IMR-90 (cell line): ENCODE measurements at regions not wholly inside any gene's neighbourhood (a gene's known extent, or its start where the extent isn't known, plus 50 kb on each side); places are given as distances from the start of the nearest gene placed in this dataset.

ENCODE experiments used
- ATAC-seq: fragments of 200-7000 bp; cut with Tn5 transposase; 2 replicates; pipeline ENCODE4 v1.9.1; 2020; ENCODE audit warnings: low read depth, mild to moderate bottlenecking, moderate library complexity
- BruUV-seq: library from RNA; stranded (reverse); fragments of 400-500 nt; replicated peaks from 2 replicates; lab custom pipeline; 2021; lab: Mats Ljungman, UMichigan
- CTCF ChIA-PET: fragments of 300-600 bp; formaldehyde crosslinking; extraction: SDS; loops from one replicate; lab custom pipeline; 2021; ENCODE audit warnings: antibody characterized with exemption; lab: Yijun Ruan, JAX
- POLR2A ChIA-PET: fragments of 300-600 bp; sonication (Branson Sonifier 250); formaldehyde crosslinking; loops from one replicate; lab custom pipeline; 2022; ENCODE audit warnings: antibody characterized with exemption; ENCODE audit not compliant: unreplicated experiment; lab: Charles Lee
- DNase-seq: peaks from one replicate; pipeline ENCODE4 v3.0.0; 2013
- H2AFZ ChIP-seq: replicated peaks from 2 replicates; pipeline ENCODE3; 2013; ENCODE audit warnings: low read length, mild to moderate bottlenecking; ENCODE audit not compliant: poor library complexity
- H2AK5ac ChIP-seq: 2 replicates; pipeline ENCODE4 v1.6.1; 2013; ENCODE audit warnings: low read depth, low read length, inconsistent platforms
- H2AK9ac ChIP-seq: replicated peaks from 2 replicates; pipeline ENCODE3; 2013; ENCODE audit warnings: mild to moderate bottlenecking, low read depth, low read length, moderate library complexity; ENCODE audit not compliant: poor library complexity
- H2BK120ac ChIP-seq: 2 replicates; pipeline ENCODE4 v1.6.1; 2013; ENCODE audit warnings: low read depth, low read length, inconsistent platforms
- H2BK15ac ChIP-seq: 3 replicates; pipeline ENCODE4 v1.6.1; 2013; ENCODE audit warnings: low read depth, low read length, inconsistent platforms
- H2BK20ac ChIP-seq: 2 replicates; pipeline ENCODE4 v1.6.1; 2013; ENCODE audit warnings: low read depth, mild to moderate bottlenecking, inconsistent platforms, low read length, moderate library complexity
- H2BK5ac ChIP-seq: 2 replicates; pipeline ENCODE4 v1.6.1; 2013; ENCODE audit warnings: mild to moderate bottlenecking, low read depth, low read length, inconsistent platforms; ENCODE audit not compliant: poor library complexity, severe bottlenecking
- H3K14ac ChIP-seq: replicated peaks from 2 replicates; pipeline ENCODE4 v1.6.1; 2013; ENCODE audit warnings: low read depth, low read length, inconsistent platforms
- H3K18ac ChIP-seq: 2 replicates; pipeline ENCODE4 v1.6.1; 2013; ENCODE audit warnings: low read depth, low read length, control low read depth
- H3K23ac ChIP-seq: 2 replicates; pipeline ENCODE4 v1.6.1; 2013; ENCODE audit warnings: low read depth, low read length, inconsistent platforms
- H3K27ac ChIP-seq: 2 replicates; pipeline ENCODE4 v1.5.1; 2013; ENCODE audit warnings: mild to moderate bottlenecking, control low read depth, low read length; ENCODE audit not compliant: insufficient read depth
- H3K27me3 ChIP-seq: 2 replicates; pipeline ENCODE4 v1.6.1; 2013; ENCODE audit warnings: low read length; ENCODE audit not compliant: control insufficient read depth, insufficient read depth
- H3K36me3 ChIP-seq: 2 replicates; pipeline ENCODE4 v1.6.1; 2013; ENCODE audit warnings: low read length, mixed read lengths; ENCODE audit not compliant: control insufficient read depth, insufficient read depth
- H3K4ac ChIP-seq: 2 replicates; pipeline ENCODE4 v1.6.1; 2013; ENCODE audit warnings: low read depth, low read length, inconsistent platforms
- H3K4me1 ChIP-seq: 2 replicates; pipeline ENCODE4 v1.6.1; 2013; ENCODE audit warnings: low read length, mixed read lengths; ENCODE audit not compliant: control insufficient read depth, insufficient read depth
- H3K4me2 ChIP-seq: 2 replicates; pipeline ENCODE4 v1.6.1; 2013; ENCODE audit warnings: low read depth, mild to moderate bottlenecking, control low read depth, low read length, moderate library complexity
- H3K4me3 ChIP-seq: 2 replicates; pipeline ENCODE4 v1.5.1; 2013; ENCODE audit warnings: low read depth, mild to moderate bottlenecking, control low read depth, low read length, moderate library complexity; ENCODE audit not compliant: insufficient read depth
- H3K56ac ChIP-seq: 2 replicates; pipeline ENCODE4 v1.6.1; 2013; ENCODE audit warnings: low read length, inconsistent platforms; ENCODE audit not compliant: insufficient read depth; ENCODE audit errors: extremely low read depth
- H3K79me1 ChIP-seq, 2 experiments: 2 replicates each; pipeline ENCODE4 v1.6.1; 2013; ENCODE audit warnings: low read length in 2 of 2, inconsistent platforms in 1 of 2, low read depth in 1 of 2
- H3K9ac ChIP-seq: 2 replicates; pipeline ENCODE4 v1.6.1; 2013; ENCODE audit warnings: low read depth, low read length, control low read depth
- H3K9me1 ChIP-seq: 2 replicates; pipeline ENCODE4 v1.6.1; 2013; ENCODE audit warnings: low read length, inconsistent platforms; ENCODE audit not compliant: insufficient read depth
- H3K9me3 ChIP-seq: 2 replicates; pipeline ENCODE4 v1.6.1; 2013; ENCODE audit warnings: low read length; ENCODE audit not compliant: control insufficient read depth, insufficient read depth
- H4K20me1 ChIP-seq: 2 replicates; pipeline ENCODE4 v1.6.1; 2013; ENCODE audit warnings: low read length, inconsistent platforms; ENCODE audit not compliant: insufficient read depth
- H4K5ac ChIP-seq: 2 replicates; pipeline ENCODE4 v1.6.1; 2013; ENCODE audit warnings: mild to moderate bottlenecking, low read depth, low read length, control low read depth
- H4K8ac ChIP-seq, 2 experiments: 2 replicates each; pipeline ENCODE4 v1.6.1; 2013; ENCODE audit warnings: low read depth in 2 of 2, low read length in 2 of 2, control low read depth in 1 of 2, inconsistent platforms in 1 of 2
- H4K91ac ChIP-seq: 2 replicates; pipeline ENCODE4 v1.6.1; 2013; ENCODE audit warnings: low read depth, low read length, inconsistent platforms; ENCODE audit not compliant: insufficient read depth
- MXI1 ChIP-seq: IDR thresholded peaks from 2 replicates; pipeline ENCODE4 v1.6.1; 2012; ENCODE audit warnings: low read depth, mild to moderate bottlenecking, low read length, moderate library complexity, borderline replicate concordance
- NFE2L2 ChIP-seq: fragments of 150-350 bp; IDR thresholded peaks from 2 replicates; pipeline ENCODE4 v1.6.1; 2016; ENCODE audit warnings: low read depth, mild to moderate bottlenecking, low read length
- RAD21 ChIP-seq: IDR thresholded peaks from 2 replicates; pipeline ENCODE4 v1.6.1; 2012; ENCODE audit warnings: low read length, improper control_type of control experiment
- RCOR1 ChIP-seq: IDR thresholded peaks from 2 replicates; pipeline ENCODE4 v1.6.1; 2012; ENCODE audit warnings: mild to moderate bottlenecking, low read length, improper control_type of control experiment; ENCODE audit not compliant: insufficient replicate concordance
- RFX5 ChIP-seq: IDR thresholded peaks from 2 replicates; pipeline ENCODE4 v1.8.0; 2012; ENCODE audit warnings: low read depth, mild to moderate bottlenecking, low read length, moderate library complexity
- SMC3 ChIP-seq: fragments of 150-350 bp; IDR thresholded peaks from 2 replicates; pipeline ENCODE4 v1.6.1; 2016; ENCODE audit warnings: low read depth, mild to moderate bottlenecking, antibody characterized with exemption, low read length, moderate library complexity
- WGBS, 2 experiments: methylation state at CpG; one replicate each; pipeline versions ENCODE4 v1.1.5 to v1.1.7; 2013; ENCODE audit warnings: missing lambda C conversion rate in 2 of 2; ENCODE audit not compliant: insufficient read length in 1 of 2; ENCODE audit errors: extremely low coverage in 2 of 2; 5-methylcytosine and 5-hydroxymethylcytosine counted together
- dilution Hi-C: fragments of 300-500 bp; cut with HindIII; formaldehyde crosslinking; loops from one replicate; pipeline ENCODE4 v1.14.3; 2018; ENCODE audit warnings: low sequenced_read_pairs; ENCODE audit not compliant: unreplicated experiment
- in situ Hi-C: fragments of 300-500 bp; cut with MboI; formaldehyde crosslinking; loops from 3 replicates; pipeline ENCODE4 v1.14.3; 2019; ENCODE audit warnings: low sequenced_read_pairs, inconsistent platforms, mixed read lengths
- intact Hi-C: fragments of 100-400 bp; cut with micrococcal nuclease; formaldehyde crosslinking; loops from 2 replicates; pipeline ENCODE4 v1.10.0; 2022

DNA sequence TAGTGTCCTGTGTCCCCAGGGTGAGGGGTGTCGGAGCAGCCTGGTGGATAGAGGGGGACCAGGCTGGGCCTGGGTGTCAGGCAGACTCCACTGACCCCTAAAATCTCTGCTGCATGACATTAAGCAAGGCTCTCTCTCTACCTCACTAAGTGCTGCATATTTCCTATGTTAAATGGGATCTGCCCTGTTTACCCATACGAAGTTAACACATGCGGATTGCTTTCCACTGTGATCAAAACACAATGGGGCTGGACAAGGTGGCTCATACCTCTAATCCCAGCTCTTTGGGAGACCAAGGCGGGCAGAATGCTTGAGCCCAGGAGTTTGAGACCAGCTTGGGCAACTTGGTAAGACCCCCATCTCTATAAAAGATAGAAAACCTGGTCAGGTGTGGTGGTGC, 426.2 kb downstream of the MIAT start:
- DNase-seq, result no peak
- intact Hi-C loops (no loop called here), in situ Hi-C loops (no loop called here), dilution Hi-C loops (no loop called here)
- no peak overlapping the region for H2BK20ac ChIP-seq
- WGBS, 2 experiments, result 50% methylated on average over 1 of the region's 4 CpGs; no CpG with 5 or more reads in 1 of the 2 experiments
- ChIA-PET CTCF (no interaction called here), POLR2A (no interaction called here)
- no peak overlapping the region for H3K18ac ChIP-seq
- no peaks in the 10 kb centered on the region for H4K20me1 ChIP-seq
- H3K4me2 ChIP-seq, result no peak overlapping the region
- H3K14ac ChIP-seq, result no peak overlapping the region
- TF ChIP-seq RAD21 (no peak), MXI1 (no peak), RCOR1 (no peak), SMC3 (no peak), RFX5 (no peak), NFE2L2 (no peak)
- no peak overlapping the region for H3K4me3 ChIP-seq
- peaks cover 40% of the 10 kb centered on the region for H3K27me3 ChIP-seq
- no peak overlapping the region for H2BK120ac ChIP-seq
- no peak overlapping the region for H2AK5ac ChIP-seq
- no peaks in the 10 kb centered on the region for H3K4me1 ChIP-seq
- H2AFZ ChIP-seq, result no peak overlapping the region
- H3K79me1 ChIP-seq, result no peaks in the 10 kb centered on the region
- no peak overlapping the region for H3K56ac ChIP-seq
- no peak overlapping the region for H2AK9ac ChIP-seq
- H2BK15ac ChIP-seq, result no peak overlapping the region
- H4K8ac ChIP-seq, result no peak overlapping the region
- no peak for ATAC-seq
- H2BK5ac ChIP-seq, result no peak overlapping the region
- no peak overlapping the region for H3K4ac ChIP-seq
- H3K9me1 ChIP-seq, result no peaks in the 10 kb centered on the region
- H4K5ac ChIP-seq, result no peak overlapping the region
- no peaks in the 10 kb centered on the region for H3K36me3 ChIP-seq
- no peak overlapping the region for H3K23ac ChIP-seq
- no peak overlapping the region for H4K91ac ChIP-seq
- H3K9ac ChIP-seq, result no peak overlapping the region
- H3K9me3 ChIP-seq, result peaks cover 9% of the 10 kb centered on the region
- no TSS peak for BruUV-seq
- no peak overlapping the region for H3K27ac ChIP-seq
